ENCODE measurements at regions not wholly inside any gene's neighbourhood (a gene's known extent, or its start where the extent isn't known, plus 50 kb on each side); places are given as distances from the start of the nearest gene placed in this dataset.

DNA sequence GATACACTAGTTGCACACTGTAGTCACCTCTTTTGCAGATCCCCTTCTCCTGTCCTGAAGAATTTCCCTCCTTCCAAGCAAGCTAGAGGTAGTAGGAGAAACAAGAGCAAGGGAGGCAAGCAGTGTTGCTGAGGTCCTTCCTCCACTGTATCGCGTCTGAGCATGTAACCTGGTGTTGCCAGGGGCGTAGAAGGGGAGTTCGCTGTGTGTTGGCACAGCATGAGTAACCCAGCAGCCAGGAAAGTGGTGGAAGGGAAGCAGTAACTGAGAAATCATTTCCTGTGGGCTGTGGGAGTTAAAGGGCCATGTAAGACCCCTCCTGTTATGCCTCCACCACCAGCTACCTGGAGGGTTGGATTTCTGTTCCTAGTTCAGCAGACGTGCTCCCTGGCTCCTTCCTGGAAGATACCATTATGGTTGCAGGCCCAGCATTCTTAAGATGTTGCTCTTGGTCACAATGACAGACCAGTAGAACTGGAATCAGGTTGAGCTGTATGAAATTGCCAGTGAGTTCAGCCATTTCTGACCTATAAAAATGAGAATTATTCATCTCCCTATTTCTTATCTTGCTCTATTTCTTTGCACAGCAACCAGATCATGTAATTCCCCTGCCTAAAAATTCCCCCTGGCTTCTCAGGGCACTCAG lies 215.3 kb upstream of the TOPAZ1 start:
- no peak for DNase-seq

DNA sequence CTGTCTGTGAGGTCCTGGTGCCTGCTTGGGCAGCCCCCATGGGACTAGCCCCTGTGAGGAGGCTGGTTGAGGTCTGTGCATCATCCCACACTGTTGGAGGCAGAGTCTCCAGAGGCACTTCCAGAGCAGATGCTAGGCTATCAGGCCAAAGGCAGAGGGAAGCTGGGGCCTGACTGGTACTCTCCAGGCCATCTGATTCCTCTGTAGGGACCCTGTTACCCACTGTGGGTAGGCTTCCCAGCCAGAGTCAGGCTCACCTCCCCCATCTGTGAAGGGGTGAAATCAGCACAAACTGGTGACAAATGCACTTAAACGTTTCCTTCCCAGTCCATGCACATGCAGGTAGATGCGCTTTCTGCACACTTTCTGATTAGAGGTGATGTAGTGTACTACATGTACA lies 212.6 kb upstream of the TOPAZ1 start:
- no peak for DNase-seq

- DNase-seq: no peak
These were observed 211.4 kb upstream of the TOPAZ1 start for GRCh38 chr3:44030285-44030684.

- no peak for DNase-seq
These were observed 210.9 kb upstream of the TOPAZ1 start for GRCh38 chr3:44030687-44031305.

DNA sequence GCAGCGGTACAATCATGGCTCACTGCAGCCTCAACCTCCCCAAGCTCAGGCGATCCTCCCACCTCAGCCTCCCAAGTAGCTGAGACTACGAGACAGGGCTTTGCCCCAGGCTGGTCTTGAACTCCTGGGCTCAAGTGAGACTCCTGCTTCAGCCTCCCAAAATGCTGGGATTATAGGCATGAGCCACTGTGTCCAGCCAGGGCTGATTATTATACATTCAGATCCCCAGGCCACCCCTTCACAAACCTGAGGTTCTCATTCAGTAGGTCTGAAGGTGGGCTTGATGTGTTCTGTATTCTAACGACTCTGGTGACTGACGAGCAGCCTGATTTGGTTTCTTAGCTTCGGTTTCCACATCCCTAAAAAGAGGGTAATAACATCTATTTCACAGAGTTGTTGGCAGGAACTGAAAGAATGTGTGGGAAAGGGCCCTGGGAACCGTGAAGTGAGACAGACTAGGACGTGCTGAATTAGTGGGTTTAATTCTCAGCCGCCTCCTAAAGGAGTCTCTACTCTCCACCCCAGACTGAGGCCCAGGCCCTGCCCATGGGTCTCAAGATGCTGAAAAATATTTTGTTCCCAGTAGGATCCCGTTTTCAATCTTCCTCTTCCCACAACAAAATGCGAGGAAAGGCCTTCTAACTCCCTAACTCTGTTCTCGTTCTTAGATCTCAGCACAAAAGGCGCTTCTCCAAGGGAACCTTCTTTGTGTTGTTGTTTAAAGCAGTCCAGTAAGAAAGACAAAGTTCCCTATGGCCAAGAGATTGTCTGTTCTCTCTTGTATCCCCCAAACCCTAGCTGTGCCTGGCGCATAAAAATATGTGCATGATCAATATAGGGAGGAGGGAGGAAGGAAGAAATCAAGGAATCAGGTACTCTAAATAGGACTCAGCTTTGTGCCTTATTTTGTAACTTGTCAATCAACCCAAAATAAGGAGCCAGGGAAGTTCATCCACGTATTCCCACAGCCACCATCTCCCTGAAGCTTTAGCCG lies 210.0 kb upstream of the TOPAZ1 start:
- DNase-seq: no peak

DNA sequence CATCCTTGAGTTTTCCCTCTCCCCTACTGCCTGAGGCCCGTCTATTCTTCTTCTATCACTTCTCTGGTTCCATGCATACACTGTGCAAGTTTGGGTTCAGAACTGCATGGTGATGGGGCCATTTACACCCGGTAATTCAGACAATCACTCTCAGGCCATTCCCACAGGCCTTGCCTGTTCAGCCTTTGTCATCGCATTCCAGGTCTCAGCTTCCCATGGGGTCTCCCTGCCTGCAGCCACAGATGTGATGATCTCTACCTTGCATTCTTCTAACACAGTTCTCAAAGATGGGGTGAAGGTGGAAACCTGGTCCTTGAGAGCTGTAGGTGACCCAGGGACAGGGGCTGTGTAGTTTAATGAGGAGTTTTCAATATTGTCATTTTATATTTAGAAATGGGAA lies 209.2 kb upstream of the TOPAZ1 start:
- no peak for DNase-seq

DNA sequence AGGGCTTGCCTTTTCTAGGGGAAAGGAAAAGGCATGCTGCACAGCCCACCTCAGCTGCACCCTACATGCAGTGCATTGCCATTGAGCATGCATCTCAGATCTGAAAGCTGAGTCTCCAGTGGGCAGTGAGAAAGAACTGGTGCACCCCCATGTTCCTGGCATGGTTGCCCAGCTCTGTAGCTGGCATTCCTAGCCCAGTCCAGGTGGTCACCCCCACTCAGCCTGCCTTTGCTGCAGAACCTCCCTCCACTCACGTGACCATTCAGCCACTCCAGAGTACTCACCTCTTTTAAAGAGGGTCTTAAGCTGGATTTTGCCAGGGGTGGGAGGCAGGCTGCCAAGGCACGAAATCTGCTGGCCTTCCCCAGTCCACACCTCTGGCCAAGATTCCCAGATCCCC lies 208.6 kb upstream of the TOPAZ1 start:
- DNase-seq: no peak

- no peak for DNase-seq
These were observed 204.8 kb upstream of the TOPAZ1 start for GRCh38 chr3:44036850-44037249.

- no peak for DNase-seq
These were observed 202.7 kb upstream of the TOPAZ1 start for GRCh38 chr3:44039006-44039405.

DNA sequence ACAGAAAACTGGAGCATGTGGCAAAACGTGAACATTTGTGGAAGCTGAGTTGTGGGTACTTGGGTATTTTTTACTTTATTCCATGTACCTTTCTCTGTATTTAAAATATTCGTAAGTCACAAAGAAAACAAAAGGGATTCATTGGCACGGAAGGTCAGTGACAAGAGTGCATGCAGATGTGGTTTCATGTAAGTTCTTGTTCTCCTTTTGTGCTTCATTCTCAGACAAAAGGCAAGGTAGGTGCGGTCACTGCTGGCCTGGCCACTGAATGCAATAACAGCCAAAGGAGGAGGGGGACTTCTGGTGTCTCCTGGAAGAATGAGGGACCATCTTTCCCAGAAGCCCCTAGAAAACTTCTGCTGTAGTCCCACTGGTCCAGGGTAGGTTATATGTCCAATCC lies 200.0 kb upstream of the TOPAZ1 start:
- no peak for DNase-seq

DNA sequence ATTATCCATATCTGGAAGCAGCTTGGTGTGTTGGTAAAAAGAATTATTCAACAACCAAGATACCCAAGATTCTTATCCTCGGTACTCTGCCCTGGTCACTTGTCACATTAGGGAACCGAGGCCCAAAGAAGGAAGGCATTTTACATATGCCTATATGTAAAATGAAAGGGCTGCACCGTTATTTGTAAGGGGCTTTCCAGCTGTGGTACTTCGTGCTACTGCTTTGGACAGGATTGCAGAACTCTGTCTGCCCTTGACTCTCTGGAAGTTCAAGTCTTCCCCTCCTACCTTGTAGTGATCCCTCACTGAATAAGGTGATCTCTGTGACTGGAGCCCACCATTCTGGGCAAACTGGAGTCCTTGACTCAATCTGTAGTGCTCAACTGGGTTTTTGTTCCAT lies 198.9 kb upstream of the TOPAZ1 start:
- no peak for DNase-seq

- DNase-seq: no peak
These were observed 196.0 kb upstream of the TOPAZ1 start for GRCh38 chr3:44045476-44046275.

DNA sequence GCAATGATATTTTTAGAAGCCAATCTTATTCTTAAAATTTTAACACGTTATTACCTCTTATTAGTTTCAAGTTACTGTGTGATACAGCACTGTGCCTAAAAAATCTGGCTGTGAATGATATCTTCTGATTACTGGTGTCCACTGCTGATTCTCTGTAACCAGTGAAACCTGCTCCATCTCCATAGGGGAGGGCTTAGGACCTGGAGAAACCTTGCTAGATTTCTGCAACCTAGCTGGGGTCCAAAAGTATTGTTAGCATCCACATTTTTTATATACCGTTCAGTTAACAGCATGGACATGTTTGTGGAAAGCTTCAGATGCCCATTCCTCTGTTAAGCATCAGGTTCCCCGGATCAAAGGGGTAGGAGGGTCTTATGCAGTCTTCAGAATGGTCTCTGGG lies 193.9 kb upstream of the TOPAZ1 start:
- no peak for DNase-seq

- DNase-seq: no peak
These were observed 193.3 kb upstream of the TOPAZ1 start for GRCh38 chr3:44048196-44048924.

DNA sequence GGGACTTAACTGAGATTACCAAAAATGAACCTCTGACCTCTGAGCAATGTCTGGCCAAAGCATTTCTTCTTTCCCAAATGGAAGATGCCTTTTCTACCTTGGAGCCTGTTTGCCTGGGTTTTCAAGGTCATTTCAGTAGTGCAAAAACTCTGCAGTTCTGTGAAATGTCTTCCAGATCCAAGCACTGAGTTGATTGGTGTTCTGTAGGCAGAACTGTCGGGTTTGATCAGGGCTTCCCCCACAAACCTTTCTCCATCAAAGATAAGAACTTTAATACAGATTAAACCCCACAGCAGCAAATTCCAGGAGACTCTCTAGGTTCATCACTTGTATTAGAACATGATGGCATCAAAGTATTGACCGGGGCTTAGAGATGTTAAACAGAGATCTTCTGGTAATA lies 192.7 kb upstream of the TOPAZ1 start:
- DNase-seq: no peak

DNA sequence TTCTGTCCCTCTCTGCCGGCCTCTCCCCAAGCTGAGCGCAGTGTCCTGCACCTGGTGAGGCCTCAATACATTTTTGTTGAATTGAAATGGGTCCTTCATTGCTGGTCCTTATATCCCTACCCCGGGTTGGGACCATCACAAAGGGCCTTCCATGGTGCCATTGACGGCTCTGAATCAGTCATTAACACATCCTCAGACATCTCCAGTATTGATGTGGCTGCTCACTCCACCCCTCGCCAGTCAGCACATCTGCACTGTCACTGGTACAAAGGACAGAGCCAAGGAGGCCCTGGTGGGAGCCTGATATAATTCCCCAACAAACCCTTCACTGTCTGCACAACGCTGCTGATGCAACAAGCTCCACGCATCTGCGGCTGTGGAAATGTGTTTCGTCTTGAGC lies 191.6 kb upstream of the TOPAZ1 start:
- DNase-seq: no peak

- DNase-seq: no peak
These were observed 190.8 kb upstream of the TOPAZ1 start for GRCh38 chr3:44050867-44051266.

- no peak for DNase-seq
These were observed 185.7 kb upstream of the TOPAZ1 start for GRCh38 chr3:44055951-44056350.

GRCh38 chr3:44056446-44057240 lies 185.0 kb upstream of the TOPAZ1 start:
- no peak for DNase-seq

DNA sequence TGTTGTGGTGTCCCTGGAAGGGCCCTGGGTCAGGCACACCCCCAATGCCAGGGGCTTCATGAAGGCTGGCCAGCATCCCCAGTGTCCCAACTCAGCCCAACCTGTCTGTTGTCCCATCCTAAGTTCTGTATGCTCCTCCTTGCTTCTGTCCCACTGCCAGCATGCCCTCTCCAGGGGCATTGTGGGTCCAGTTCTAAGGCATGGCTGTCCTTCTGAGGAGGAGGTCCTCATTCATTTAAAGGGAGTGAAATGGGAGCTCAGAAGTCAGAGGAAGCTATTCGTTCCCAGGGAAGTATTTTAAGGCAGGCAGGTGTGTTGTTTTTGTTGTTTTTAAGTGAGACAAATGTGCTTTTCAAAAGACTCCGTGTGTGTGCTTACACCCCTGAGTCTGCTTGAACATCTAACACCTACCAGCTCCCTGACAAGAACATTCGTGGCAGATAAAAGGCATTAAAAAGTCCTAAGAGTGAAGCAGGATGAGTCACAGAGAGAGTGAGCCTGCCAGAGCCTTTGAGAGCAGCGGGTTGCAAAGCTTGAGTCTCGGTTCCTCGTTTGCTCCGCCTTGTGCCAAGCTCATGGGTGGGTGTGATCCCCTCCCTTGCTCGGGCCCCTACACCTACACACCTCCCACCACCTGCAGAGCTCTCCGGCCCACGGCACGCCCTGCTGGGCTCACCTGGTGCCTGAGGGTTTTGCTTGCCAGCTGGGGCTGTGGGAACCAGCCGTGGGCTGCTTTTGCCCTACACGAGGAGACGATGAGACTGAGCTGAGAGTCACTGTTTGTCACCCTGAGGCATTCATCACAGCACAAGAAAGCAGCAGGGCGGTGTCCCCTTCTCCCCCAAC lies 183.4 kb upstream of the TOPAZ1 start:
- DNase-seq: no peak

GRCh38 chr3:44058868-44059203 lies 182.8 kb upstream of the TOPAZ1 start:
- DNase-seq: no peak
